Stimulated activated CD8-positive, alpha-beta memory T cell treated with anti-CD3 and anti-CD28 coated beads, Interleukin-4, amount 100 ng/mL, for 48 hours (primary cell): ENCODE measurements at regions not wholly inside any gene's neighbourhood (a gene's known extent, or its start where the extent isn't known, plus 50 kb on each side); places are given as distances from the start of the nearest gene placed in this dataset.

ENCODE experiments used
- DNase-seq: peaks from one replicate; pipeline ENCODE4 v3.0.0-alpha.2; 2020

- DNase-seq: no peak
Measured at GRCh38 chr20:12763406-12763805, 245.4 kb upstream of the SPTLC3 start.

GRCh38 chr20:12764053-12764452 lies 244.7 kb upstream of the SPTLC3 start:
- DNase-seq: no peak

GRCh38 chr20:12764851-12765250 lies 243.9 kb upstream of the SPTLC3 start:
- DNase-seq: no peak

GRCh38 chr20:12773936-12774335 lies 234.8 kb upstream of the SPTLC3 start:
- no peak for DNase-seq

- DNase-seq: no peak
Measured at GRCh38 chr20:12775041-12775440, 233.7 kb upstream of the SPTLC3 start.

- no peak for DNase-seq
Measured at GRCh38 chr20:12777016-12777415, 231.8 kb upstream of the SPTLC3 start.

- no peak for DNase-seq
Measured at GRCh38 chr20:12786276-12786675, 222.5 kb upstream of the SPTLC3 start.

GRCh38 chr20:12788632-12789299 lies 220.0 kb upstream of the SPTLC3 start:
- DNase-seq: no peak

GRCh38 chr20:12790859-12791258 lies 217.9 kb upstream of the SPTLC3 start:
- no peak for DNase-seq

- no peak for DNase-seq
Measured at GRCh38 chr20:12798286-12798685, 210.5 kb upstream of the SPTLC3 start.

GRCh38 chr20:12808006-12808567 lies 200.7 kb upstream of the SPTLC3 start:
- DNase-seq: no peak

- DNase-seq: no peak
Measured at GRCh38 chr20:12815231-12815768, 193.5 kb upstream of the SPTLC3 start.

- no peak for DNase-seq
Measured at GRCh38 chr20:12815778-12816408, 192.9 kb upstream of the SPTLC3 start.

GRCh38 chr20:12821249-12821648 lies 187.5 kb upstream of the SPTLC3 start:
- DNase-seq: no peak

GRCh38 chr20:12823734-12824133 lies 185.0 kb upstream of the SPTLC3 start:
- DNase-seq: no peak

- no peak for DNase-seq
Measured at GRCh38 chr20:12824328-12825225, 184.2 kb upstream of the SPTLC3 start.

GRCh38 chr20:12825226-12825595 lies 183.6 kb upstream of the SPTLC3 start:
- no peak for DNase-seq

GRCh38 chr20:12827816-12828385 lies 180.9 kb upstream of the SPTLC3 start:
- no peak for DNase-seq

GRCh38 chr20:12829170-12829569 lies 179.6 kb upstream of the SPTLC3 start:
- DNase-seq: no peak

- DNase-seq: no peak
Measured at GRCh38 chr20:12833861-12834260, 174.9 kb upstream of the SPTLC3 start.

- DNase-seq: no peak
Measured at GRCh38 chr20:12835999-12836398, 172.8 kb upstream of the SPTLC3 start.

- DNase-seq: no peak
Measured at GRCh38 chr20:12837646-12838045, 171.1 kb upstream of the SPTLC3 start.
